ENCODE measurements at regions not wholly inside any gene's neighbourhood (a gene's known extent, or its start where the extent isn't known, plus 50 kb on each side); places are given as distances from the start of the nearest gene placed in this dataset.

- no peak for TF ChIP-seq CTCF (IDR thresholded peaks at IDR 0.05; ENCODE audit: insufficient read depth, low read length)
- DNase-seq (ENCODE audit: low read depth) = no peak
- H3K4me3 ChIP-seq (ENCODE audit: low read depth, low read length) = no peak overlapping the region
These were observed 193.2 kb upstream of the FOXD3 start for GRCh38 chr1:63129184-63129583.

- no peak for TF ChIP-seq CTCF (IDR thresholded peaks at IDR 0.05; ENCODE audit: insufficient read depth, low read length)
- H3K4me3 ChIP-seq (ENCODE audit: low read depth, low read length) = no peak overlapping the region
These were observed 192.5 kb upstream of the FOXD3 start for GRCh38 chr1:63129855-63130254.

GRCh38 chr1:63134501-63135173 lies 187.7 kb upstream of the FOXD3 start:
- DNase-seq (ENCODE audit: low read depth) = no peak
- no peak overlapping the region for H3K4me3 ChIP-seq (ENCODE audit: low read depth, low read length)
- TF ChIP-seq CTCF (IDR thresholded peaks at IDR 0.05; ENCODE audit: insufficient read depth, low read length) = no peak

More at GRCh38 chr1:63129855-63130254, 192.5 kb upstream of the FOXD3 start:
- DNase-seq (ENCODE audit: low read depth) = no peak

- no peak overlapping the region for H3K4me3 ChIP-seq (ENCODE audit: low read depth, low read length)
- no peak for TF ChIP-seq CTCF (IDR thresholded peaks at IDR 0.05; ENCODE audit: insufficient read depth, low read length)
- no peak for DNase-seq (ENCODE audit: low read depth)
These were observed 187.2 kb upstream of the FOXD3 start for GRCh38 chr1:63135174-63135512.

- no peak for TF ChIP-seq CTCF (IDR thresholded peaks at IDR 0.05; ENCODE audit: insufficient read depth, low read length)
These were observed 186.6 kb upstream of the FOXD3 start for GRCh38 chr1:63135801-63136200.

GRCh38 chr1:63142001-63142400 lies 180.4 kb upstream of the FOXD3 start:
- DNase-seq (ENCODE audit: low read depth) = no peak
- no peak for TF ChIP-seq CTCF (IDR thresholded peaks at IDR 0.05; ENCODE audit: insufficient read depth, low read length)
- no peak overlapping the region for H3K4me3 ChIP-seq (ENCODE audit: low read depth, low read length)

More at GRCh38 chr1:63135801-63136200, 186.6 kb upstream of the FOXD3 start:
- DNase-seq (ENCODE audit: low read depth) = no peak
- no peak overlapping the region for H3K4me3 ChIP-seq (ENCODE audit: low read depth, low read length)

GRCh38 chr1:63143482-63143881 lies 178.9 kb upstream of the FOXD3 start:
- no peak for DNase-seq (ENCODE audit: low read depth)
- peak; percentile 19 for TF ChIP-seq CTCF (IDR thresholded peaks at IDR 0.05; ENCODE audit: insufficient read depth, low read length)
- H3K4me3 ChIP-seq (ENCODE audit: low read depth, low read length) = no peak overlapping the region

Measured in fibroblast of the aortic adventitia (primary cell).